H9 (cell line): ENCODE measurements at regions not wholly inside any gene's neighbourhood (a gene's known extent, or its start where the extent isn't known, plus 50 kb on each side); places are given as distances from the start of the nearest gene placed in this dataset.

Experiments
- DNase-seq: peaks from one replicate; pipeline ENCODE4 v3.0.0-alpha.2; 2017
- H2AFZ ChIP-seq: one replicate; pipeline ENCODE4 v1.6.1; 2013; ENCODE audit warnings: mild to moderate bottlenecking, low read length, control low read depth, moderate library complexity
- H2AK5ac ChIP-seq: 2 replicates; pipeline ENCODE4 v1.6.1; 2013; ENCODE audit warnings: low read length, control low read depth, mixed read lengths; ENCODE audit not compliant: insufficient read length
- H2BK120ac ChIP-seq: one replicate; pipeline ENCODE4 v1.6.1; 2013; ENCODE audit warnings: low read depth, mild to moderate bottlenecking, low read length, control low read depth, inconsistent platforms; ENCODE audit not compliant: poor library complexity, severe bottlenecking
- H2BK12ac ChIP-seq: 2 replicates; pipeline ENCODE4 v1.6.1; 2013; ENCODE audit warnings: low read length, control low read depth, mixed read lengths, low read depth; ENCODE audit not compliant: insufficient read length
- H2BK15ac ChIP-seq: 2 replicates; pipeline ENCODE4 v1.6.1; 2013; ENCODE audit warnings: low read depth, low read length, control low read depth
- H2BK20ac ChIP-seq: one replicate; pipeline ENCODE4 v1.6.1; 2013; ENCODE audit warnings: low read depth, mild to moderate bottlenecking, low read length, control low read depth, inconsistent platforms; ENCODE audit not compliant: poor library complexity, severe bottlenecking
- H2BK5ac ChIP-seq: 2 replicates; pipeline ENCODE4 v1.6.1; 2013; ENCODE audit warnings: low read length, control low read depth, mixed read lengths; ENCODE audit not compliant: insufficient read length
- H3K14ac ChIP-seq: 2 replicates; pipeline ENCODE4 v1.6.1; 2013; ENCODE audit warnings: low read length, control low read depth; ENCODE audit not compliant: insufficient read depth
- H3K18ac ChIP-seq: 2 replicates; pipeline ENCODE4 v1.6.1; 2013; ENCODE audit warnings: low read depth, mild to moderate bottlenecking, mixed read lengths, low read length, control low read depth; ENCODE audit not compliant: insufficient read length
- H3K23ac ChIP-seq: 2 replicates; pipeline ENCODE4 v1.6.1; 2013; ENCODE audit warnings: low read length, control low read depth, mixed read lengths, low read depth; ENCODE audit not compliant: insufficient read length
- H3K23me2 ChIP-seq: 2 replicates; pipeline ENCODE4 v1.6.1; 2013; ENCODE audit warnings: low read depth, mild to moderate bottlenecking, mixed read lengths, low read length, control low read depth; ENCODE audit not compliant: insufficient read length, poor library complexity, severe bottlenecking
- H3K27ac ChIP-seq: 2 replicates; pipeline ENCODE4 v1.5.1; 2013; ENCODE audit warnings: low read length, control low read depth, mixed read lengths, low read depth; ENCODE audit not compliant: insufficient read length
- H3K27me3 ChIP-seq: 2 replicates; pipeline ENCODE4 v1.6.1; 2013; ENCODE audit warnings: low read length, control low read depth, inconsistent platforms; ENCODE audit not compliant: insufficient read depth
- H3K4ac ChIP-seq: 2 replicates; pipeline ENCODE4 v1.6.1; 2013; ENCODE audit warnings: low read depth, mild to moderate bottlenecking, control low read depth, inconsistent platforms, low read length, moderate library complexity
- H3K4me1 ChIP-seq: 2 replicates; pipeline ENCODE4 v1.6.1; 2013; ENCODE audit warnings: low read length, control low read depth, inconsistent platforms; ENCODE audit not compliant: insufficient read depth
- H3K4me2 ChIP-seq: 2 replicates; pipeline ENCODE4 v1.6.1; 2013; ENCODE audit warnings: low read length, control low read depth, mixed read lengths; ENCODE audit not compliant: insufficient read length, insufficient read depth
- H3K56ac ChIP-seq: 2 replicates; pipeline ENCODE4 v1.6.1; 2013; ENCODE audit warnings: low read depth, mild to moderate bottlenecking, mixed read lengths, low read length, control low read depth; ENCODE audit not compliant: insufficient read length
- H3K79me1 ChIP-seq: 2 replicates; pipeline ENCODE4 v1.6.1; 2013; ENCODE audit warnings: low read depth, mild to moderate bottlenecking, moderate library complexity, low read length, control low read depth, inconsistent platforms; ENCODE audit not compliant: insufficient read depth, poor library complexity, severe bottlenecking
- H3K79me2 ChIP-seq: 2 replicates; pipeline ENCODE4 v1.6.1; 2013; ENCODE audit warnings: low read length, control low read depth, inconsistent platforms; ENCODE audit not compliant: insufficient read depth
- H3K9ac ChIP-seq: 2 replicates; pipeline ENCODE4 v1.6.1; 2013; ENCODE audit warnings: low read length, control low read depth, mixed read lengths; ENCODE audit not compliant: insufficient read length; ENCODE audit errors: extremely low read depth
- H3K9me3 ChIP-seq: one replicate; pipeline ENCODE4 v1.6.1; 2013; ENCODE audit warnings: low read depth, low read length, inconsistent platforms; ENCODE audit not compliant: control insufficient read depth
- H3T11ph ChIP-seq: one replicate; pipeline ENCODE4 v1.6.1; 2013; ENCODE audit warnings: mild to moderate bottlenecking, low read length, control low read depth, inconsistent platforms
- H4K20me1 ChIP-seq: one replicate; pipeline ENCODE4 v1.6.1; 2013; ENCODE audit not compliant: control insufficient read depth, insufficient read length, insufficient read depth
- H4K5ac ChIP-seq: 2 replicates; pipeline ENCODE4 v1.6.1; 2013; ENCODE audit warnings: low read depth, mild to moderate bottlenecking, mixed read lengths, low read length, control low read depth; ENCODE audit not compliant: insufficient read length
- H4K8ac ChIP-seq: replicated peaks from 2 replicates; pipeline ENCODE4 v1.6.1; 2013; ENCODE audit warnings: low read length, control low read depth, mixed read lengths, low read depth; ENCODE audit not compliant: insufficient read length
- H4K91ac ChIP-seq: 2 replicates; pipeline ENCODE4 v1.6.1; 2013; ENCODE audit warnings: low read depth, mild to moderate bottlenecking, moderate library complexity, mixed read lengths, low read length, control low read depth; ENCODE audit not compliant: insufficient read length
- H3K27ac Mint-ChIP-seq, 3 experiments: 2 replicates in 2 of 3; 3 replicates in 1 of 3; pipeline ENCODE4 v1.8.0; 2020 to 2021; ENCODE audit warnings: mixed read lengths in 3 of 3, mild to moderate bottlenecking in 1 of 3, moderate library complexity in 1 of 3
- H3K27me3 Mint-ChIP-seq: 2 replicates; pipeline ENCODE4 v1.8.0; 2021; ENCODE audit warnings: low read depth, mild to moderate bottlenecking, moderate library complexity, mixed read lengths
- H3K36me3 Mint-ChIP-seq, 3 experiments: 2 replicates in 2 of 3; 3 replicates in 1 of 3; pipeline ENCODE4 v1.8.0; 2020 to 2021; ENCODE audit warnings: low read depth in 3 of 3, mixed read lengths in 3 of 3; ENCODE audit not compliant: insufficient read depth in 1 of 3
- H3K4me1 Mint-ChIP-seq, 2 experiments: 2 replicates each; pipeline ENCODE4 v1.8.0; 2020; ENCODE audit warnings: mixed read lengths in 2 of 2
- H3K4me3 Mint-ChIP-seq, 2 experiments: 2 replicates in 1 of 2; 3 replicates in 1 of 2; pipeline ENCODE4 v1.8.0; 2020 to 2021; ENCODE audit warnings: mild to moderate bottlenecking in 2 of 2, mixed read lengths in 2 of 2, moderate library complexity in 1 of 2
- H3K9me3 Mint-ChIP-seq, 2 experiments: 2 replicates in 1 of 2; 3 replicates in 1 of 2; pipeline ENCODE4 v1.8.0; 2020; ENCODE audit warnings: mild to moderate bottlenecking in 2 of 2, mixed read lengths in 2 of 2, moderate library complexity in 1 of 2
- WGBS: extraction: QIAGEN DNeasy Blood & Tissue Kit; methylation state at CpG from one replicate; pipeline ENCODE4 v1.1.7; 2013; ENCODE audit warnings: missing lambda C conversion rate, low lambda C conversion rate, mixed read lengths; ENCODE audit not compliant: insufficient read length; ENCODE audit errors: extremely low coverage; 5-methylcytosine and 5-hydroxymethylcytosine counted together
- TF ChIP-seq, protein P1 (sequence below): fragments of 200-600 bp; sonication (generic); conservative IDR thresholded peaks from 3 replicates; pipeline ENCODE4 v1.8.0; 2021; ENCODE audit warnings: antibody characterized with exemption, mild to moderate bottlenecking

DNA sequence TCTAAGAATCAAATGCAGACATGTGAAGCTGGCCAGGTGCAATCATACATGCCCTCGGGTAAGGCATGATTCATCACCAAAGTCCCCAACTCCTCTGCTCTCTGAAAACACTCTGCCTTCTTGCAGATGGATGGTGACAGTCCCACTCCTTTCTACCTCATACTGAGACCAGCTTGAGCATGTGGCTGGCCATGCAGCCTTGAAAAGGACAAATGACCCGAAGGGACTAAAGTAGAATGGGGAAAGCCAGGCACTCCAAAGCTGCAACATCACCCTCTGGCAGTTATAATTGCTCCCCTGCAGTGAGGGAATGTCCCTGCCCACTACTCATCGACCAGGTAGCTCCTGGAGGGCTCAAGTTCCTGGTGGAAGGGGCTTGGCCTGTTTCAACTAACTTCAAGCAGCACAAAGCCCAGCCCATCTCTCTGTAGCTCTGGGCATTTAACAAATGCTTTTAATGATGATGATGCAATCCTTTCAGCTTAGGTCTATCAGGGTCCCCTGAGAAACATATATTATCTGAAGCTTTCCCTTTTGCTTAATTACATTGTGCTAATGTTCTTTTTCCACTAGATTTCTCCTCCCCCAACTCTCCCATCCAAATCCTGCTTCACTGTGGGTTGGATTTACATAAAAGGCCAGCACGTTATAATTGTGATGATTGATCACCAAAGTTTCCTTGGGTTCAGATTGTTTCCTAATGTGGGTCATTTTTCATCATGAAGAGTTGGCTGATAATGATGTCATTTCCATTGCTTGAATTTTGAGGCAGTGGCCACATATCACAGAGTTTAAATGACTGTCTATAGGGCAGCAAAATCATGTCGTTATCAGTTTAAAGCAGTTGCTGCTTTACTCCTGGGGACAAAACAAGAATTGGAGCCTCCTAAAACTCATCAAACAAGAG lies 436.5 kb upstream of the SLC30A5 start:
- no peaks in the 10 kb centered on the region; the same call in 1 of the 2 replicates for H3K27me3 Mint-ChIP-seq
- peak; percentile 51 for DNase-seq
- H3K9me3 Mint-ChIP-seq, result peaks cover 0 to 5% of the 10 kb centered on the region in 2 experiments; a peak in 1 of 5 replicates
- no peak overlapping the region for H4K5ac ChIP-seq
- no peak overlapping the region for H3K14ac ChIP-seq
- H3K79me1 ChIP-seq, result no peaks in the 10 kb centered on the region
- H3K18ac ChIP-seq, result no peak overlapping the region
- H3K9me3 ChIP-seq, result no peaks in the 10 kb centered on the region
- H3K4me1 Mint-ChIP-seq, result peaks cover 9% of the 10 kb centered on the region in 2 experiments; a peak in 3 of 4 replicates
- H2BK12ac ChIP-seq, result no peak overlapping the region
- no peak overlapping the region for H2BK15ac ChIP-seq
- no peak overlapping the region for H3K4me2 ChIP-seq
- H3K27ac Mint-ChIP-seq, result peak overlapping the region in 1 of 3 experiments; percentile 88; a peak in 1 of 7 replicates
- H4K91ac ChIP-seq, result no peak overlapping the region
- no peaks in the 10 kb centered on the region; a peak in 2 of 7 replicates for H3K36me3 Mint-ChIP-seq
- no peak overlapping the region for H2AFZ ChIP-seq
- no peak overlapping the region for H2BK20ac ChIP-seq
- H3K27me3 ChIP-seq, result no peaks in the 10 kb centered on the region
- H3K23me2 ChIP-seq, result no peaks in the 10 kb centered on the region
- H4K20me1 ChIP-seq, result no peaks in the 10 kb centered on the region
- no peak overlapping the region for H2AK5ac ChIP-seq
- no peak overlapping the region for H3K27ac ChIP-seq
- no peaks in the 10 kb centered on the region for H3K4me1 ChIP-seq
- TF ChIP-seq, protein P1, sequence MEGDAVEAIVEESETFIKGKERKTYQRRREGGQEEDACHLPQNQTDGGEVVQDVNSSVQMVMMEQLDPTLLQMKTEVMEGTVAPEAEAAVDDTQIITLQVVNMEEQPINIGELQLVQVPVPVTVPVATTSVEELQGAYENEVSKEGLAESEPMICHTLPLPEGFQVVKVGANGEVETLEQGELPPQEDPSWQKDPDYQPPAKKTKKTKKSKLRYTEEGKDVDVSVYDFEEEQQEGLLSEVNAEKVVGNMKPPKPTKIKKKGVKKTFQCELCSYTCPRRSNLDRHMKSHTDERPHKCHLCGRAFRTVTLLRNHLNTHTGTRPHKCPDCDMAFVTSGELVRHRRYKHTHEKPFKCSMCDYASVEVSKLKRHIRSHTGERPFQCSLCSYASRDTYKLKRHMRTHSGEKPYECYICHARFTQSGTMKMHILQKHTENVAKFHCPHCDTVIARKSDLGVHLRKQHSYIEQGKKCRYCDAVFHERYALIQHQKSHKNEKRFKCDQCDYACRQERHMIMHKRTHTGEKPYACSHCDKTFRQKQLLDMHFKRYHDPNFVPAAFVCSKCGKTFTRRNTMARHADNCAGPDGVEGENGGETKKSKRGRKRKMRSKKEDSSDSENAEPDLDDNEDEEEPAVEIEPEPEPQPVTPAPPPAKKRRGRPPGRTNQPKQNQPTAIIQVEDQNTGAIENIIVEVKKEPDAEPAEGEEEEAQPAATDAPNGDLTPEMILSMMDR, result no peak
- no peak overlapping the region for H3K4ac ChIP-seq
- no CpG with 5 or more reads among the region's 5 CpGs for WGBS
- H4K8ac ChIP-seq, result no peak overlapping the region
- no peak overlapping the region for H3K56ac ChIP-seq
- H3K4me3 Mint-ChIP-seq, result no peak overlapping the region
- no peak overlapping the region for H2BK120ac ChIP-seq
- H2BK5ac ChIP-seq, result no peak overlapping the region
- no peak overlapping the region for H3K23ac ChIP-seq
- H3K9ac ChIP-seq, result no peak overlapping the region
- no peaks in the 10 kb centered on the region for H3K79me2 ChIP-seq
- H3T11ph ChIP-seq, result no peak overlapping the region
